ENCODE measurements at regions not wholly inside any gene's neighbourhood (a gene's known extent, or its start where the extent isn't known, plus 50 kb on each side); places are given as distances from the start of the nearest gene placed in this dataset.

DNA sequence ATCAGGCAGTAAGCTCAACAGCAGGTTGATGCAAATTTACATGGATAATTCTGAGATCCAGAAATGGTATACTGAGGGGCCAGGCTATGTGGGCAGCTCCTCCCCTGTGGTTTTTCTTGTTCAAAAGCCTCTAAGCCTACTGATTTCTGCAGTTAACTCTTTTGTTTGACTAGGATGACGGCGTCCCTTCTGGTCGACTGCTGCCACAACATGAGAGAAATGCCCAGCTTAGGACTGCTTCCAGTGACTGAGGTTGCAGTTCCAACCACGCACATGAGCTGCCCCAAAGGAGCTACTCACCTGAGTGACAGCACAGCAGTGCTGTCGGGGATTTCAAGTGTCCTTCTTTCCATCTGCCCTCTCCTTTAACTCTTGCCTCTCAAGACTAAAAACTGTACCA, 973.0 kb upstream of the GHITM start:
- no peak for TF ChIP-seq POLR2AphosphoS5 (IDR thresholded peaks at IDR 0.05)
- TF ChIP-seq, protein P1, sequence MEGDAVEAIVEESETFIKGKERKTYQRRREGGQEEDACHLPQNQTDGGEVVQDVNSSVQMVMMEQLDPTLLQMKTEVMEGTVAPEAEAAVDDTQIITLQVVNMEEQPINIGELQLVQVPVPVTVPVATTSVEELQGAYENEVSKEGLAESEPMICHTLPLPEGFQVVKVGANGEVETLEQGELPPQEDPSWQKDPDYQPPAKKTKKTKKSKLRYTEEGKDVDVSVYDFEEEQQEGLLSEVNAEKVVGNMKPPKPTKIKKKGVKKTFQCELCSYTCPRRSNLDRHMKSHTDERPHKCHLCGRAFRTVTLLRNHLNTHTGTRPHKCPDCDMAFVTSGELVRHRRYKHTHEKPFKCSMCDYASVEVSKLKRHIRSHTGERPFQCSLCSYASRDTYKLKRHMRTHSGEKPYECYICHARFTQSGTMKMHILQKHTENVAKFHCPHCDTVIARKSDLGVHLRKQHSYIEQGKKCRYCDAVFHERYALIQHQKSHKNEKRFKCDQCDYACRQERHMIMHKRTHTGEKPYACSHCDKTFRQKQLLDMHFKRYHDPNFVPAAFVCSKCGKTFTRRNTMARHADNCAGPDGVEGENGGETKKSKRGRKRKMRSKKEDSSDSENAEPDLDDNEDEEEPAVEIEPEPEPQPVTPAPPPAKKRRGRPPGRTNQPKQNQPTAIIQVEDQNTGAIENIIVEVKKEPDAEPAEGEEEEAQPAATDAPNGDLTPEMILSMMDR (IDR thresholded peaks at IDR 0.05) = no peak
- no peak for TF ChIP-seq EP300 (IDR thresholded peaks at IDR 0.05)
